ENCODE measurements at regions not wholly inside any gene's neighbourhood (a gene's known extent, or its start where the extent isn't known, plus 50 kb on each side); places are given as distances from the start of the nearest gene placed in this dataset.
A peak's percentile ranks its signal among the peaks of the same experiment; 100 is the strongest.

- ATAC-seq: peak in 1 of 2 experiments; percentile 52; a peak in 2 of 6 replicates
- ChIA-PET CTCF (interaction anchor here (1.1 to 1.6 kb wide), 5 partner anchors 9 to 123 kb away, joined by 3 to 6 read pairs (median 3); partner anchors contain the start of gene PLCE1), POLR2A (no interaction called here)
- Histone ChIP-seq H3K27ac (peak overlapping the region; percentile 49 to 77; a peak in 5 of 6 replicates), H3K4me2 (peak overlapping the region; percentile 64; the same call in 2 of the 3 replicates), H3K4me1 (peaks cover 42% of the 10 kb centered on the region), H3K4me3 (no peak overlapping the region), H3K9me3 (no peaks in the 10 kb centered on the region)
- no peak for FAIRE-seq
- DNase-seq (ENCODE audit: low read depth in 1 of 2, low spot score in 1 of 2): no peak
- WGBS (ENCODE audit: missing lambda C conversion rate): 37% methylated on average over 1 of the region's 1 CpG
- no peak for TF ChIP-seq ZC3H11A (IDR thresholded peaks at IDR 0.05)
- TF ChIP-seq TP53 (CRISPR knock-in tag; IDR thresholded peaks at IDR 0.05): no peak
- TF ChIP-seq CTCF (IDR thresholded peaks at IDR 0.05): no peak
Measured at GRCh38 chr10:94116848-94117247, 123.1 kb downstream of the PLCE1 start.

- WGBS (ENCODE audit: missing lambda C conversion rate): 90% methylated on average over 2 of the region's 2 CpGs
- ATAC-seq: no peak
- CTCF ChIA-PET: interaction anchor here (0.8 to 1.2 kb wide), 4 partner anchors 13 to 205 kb away, joined by 3 to 5 read pairs (median 3); no protein-coding TSS in a partner anchor
Measured at GRCh38 chr10:94122211-94122610, 128.5 kb downstream of the PLCE1 start.

GRCh38 chr10:94123258-94123995 lies 129.7 kb downstream of the PLCE1 start:
- H3K9me3 ChIP-seq: no peaks in the 10 kb centered on the region
- ATAC-seq: peak; percentile 95 to 98
- ChIA-PET CTCF (interaction anchor here (0.8 to 2.5 kb wide), 10 partner anchors 12 to 206 kb away, joined by 3 to 11 read pairs (median 3); no protein-coding TSS in a partner anchor), POLR2A (interaction anchor here (1.0 to 1.4 kb wide), 2 partner anchors 8 to 42 kb away, joined by 4 to 5 read pairs; no protein-coding TSS in a partner anchor)
- H3K4me1 ChIP-seq: peaks cover 55% of the 10 kb centered on the region
- peak overlapping the region; percentile 75 for H3K4me2 ChIP-seq
- 10% methylated on average over 9 of the region's 9 CpGs for WGBS (ENCODE audit: missing lambda C conversion rate)
- DNase-seq (ENCODE audit: low read depth in 1 of 2, low spot score in 1 of 2): peak; percentile 70 to 87
- peak; percentile 59 for FAIRE-seq
- H3K4me3 ChIP-seq: 0 out of 3 replicates have a peak overlapping the region, but pooled peaks have one; percentile 8
- peak overlapping the region; percentile 81 to 91 for H3K27ac ChIP-seq
- TF ChIP-seq HOXB5 (CRISPR knock-in tag; IDR thresholded peaks at IDR 0.05) (no peak), CBX8 (IDR thresholded peaks at IDR 0.05) (no peak), HDAC2 (IDR thresholded peaks at IDR 0.05) (no peak), JUNB (IDR thresholded peaks at IDR 0.05) (peak; percentile 71), NR3C1 (IDR thresholded peaks at IDR 0.05) (no peak), FOXS1 (CRISPR knock-in tag; IDR thresholded peaks at IDR 0.05) (no peak), EHMT2 (IDR thresholded peaks at IDR 0.05; ENCODE audit: low read depth) (no peak), RARB (CRISPR knock-in tag; IDR thresholded peaks at IDR 0.05) (no peak), PHF8 (IDR thresholded peaks at IDR 0.05; ENCODE audit: borderline replicate concordance, low read depth) (no peak), POLR2AphosphoS2 (conservative IDR thresholded peaks at IDR 0.05; ENCODE audit: low read length) (no peak), RAD21 (conservative IDR thresholded peaks at IDR 0.05 in 1 of 2, IDR thresholded peaks at IDR 0.05 in 1 of 2) (peak in 1 of 2 experiments; percentile 29), BHLHE40 (IDR thresholded peaks at IDR 0.05; ENCODE audit: low read depth, low read length) (peak; percentile 35; the same call in 1 of the 2 replicates), CTCF (IDR thresholded peaks at IDR 0.05) (no peak), ELK1 (IDR thresholded peaks at IDR 0.05; ENCODE audit: low read depth, low read length) (no peak), JUN (IDR thresholded peaks at IDR 0.05) (peak; percentile 60 to 79; a peak in 3 of 5 replicates), MAX (IDR thresholded peaks at IDR 0.05) (peak; percentile 82), TFCP2L1 (CRISPR knock-in tag; IDR thresholded peaks at IDR 0.05) (no peak), HOXB13 (CRISPR knock-in tag; IDR thresholded peaks at IDR 0.05; ENCODE audit: low read depth) (no peak), MAFK (IDR thresholded peaks at IDR 0.05; ENCODE audit: partially characterized antibody) (no peak), TP53 (CRISPR knock-in tag; IDR thresholded peaks at IDR 0.05) (no peak), GATA3 (IDR thresholded peaks at IDR 0.05; ENCODE audit: borderline replicate concordance) (peak; percentile 82; the same call in 1 of the 2 replicates)

More at GRCh38 chr10:94122211-94122610, 128.5 kb downstream of the PLCE1 start:
- DNase-seq (ENCODE audit: low read depth in 1 of 2, low spot score in 1 of 2) (no peak), FAIRE-seq (no peak)
- H3K4me2 ChIP-seq: peak overlapping the region; percentile 75; the same call in 1 of the 3 replicates
- H3K4me1 ChIP-seq: peaks cover 55% of the 10 kb centered on the region
- TF ChIP-seq NPAS2 (CRISPR knock-in tag; IDR thresholded peaks at IDR 0.05; ENCODE audit: borderline replicate concordance): no peak
- TF ChIP-seq NFE2L2 (conservative IDR thresholded peaks at IDR 0.05; ENCODE audit: low read length): no peak
- TF ChIP-seq CEBPB (IDR thresholded peaks at IDR 0.05): no peak
- TF ChIP-seq ZC3H11A (IDR thresholded peaks at IDR 0.05): no peak
- POLR2A ChIA-PET: interaction anchor here (1.4 kb wide), 1 partner anchor 9 kb away, joined by 5 read pairs; no protein-coding TSS in a partner anchor
- no peak overlapping the region for H3K4me3 ChIP-seq
- no peaks in the 10 kb centered on the region for H3K9me3 ChIP-seq
- peak overlapping the region; percentile 81 to 91 for H3K27ac ChIP-seq

All from A549 (cell line).